ENCODE measurements at regions not wholly inside any gene's neighbourhood (a gene's known extent, or its start where the extent isn't known, plus 50 kb on each side); places are given as distances from the start of the nearest gene placed in this dataset.

- Histone ChIP-seq H3K9me3 (no peaks in the 10 kb centered on the region), H3K36me3 (no peaks in the 10 kb centered on the region), H3K4me1 (no peaks in the 10 kb centered on the region), H3K27me3 (no peaks in the 10 kb centered on the region), H3K27ac (no peak overlapping the region), H3K4me3 (no peak overlapping the region)
- ATAC-seq (peak; percentile 38 to 83 (median 61)), DNase-seq (no peak)
- no peak for TF ChIP-seq POLR2A (IDR thresholded peaks at IDR 0.05)
- TF ChIP-seq CTCF (IDR thresholded peaks at IDR 0.05) = no peak
- intact Hi-C loops (cut with DNase I) = no loop called here
- 33% methylated on average over 6 of the region's 6 CpGs for WGBS (ENCODE audit: insufficient coverage, low coverage, low lambda C conversion rate, missing lambda C conversion rate)
Measured at GRCh38 chr14:81716953-81717352, 183.3 kb upstream of the SEL1L start.

- Histone ChIP-seq H3K27me3 (no peaks in the 10 kb centered on the region), H3K9me3 (no peaks in the 10 kb centered on the region), H3K4me3 (no peak overlapping the region), H3K36me3 (no peaks in the 10 kb centered on the region), H3K27ac (no peak overlapping the region), H3K4me1 (peaks cover 0 to 12% (median 2%) of the 10 kb centered on the region in 4 donors)
- DNase-seq = no peak
- intact Hi-C loops (cut with DNase I) = no loop called here
- ATAC-seq = no peak
- 55% methylated on average over 2 of the region's 2 CpGs for WGBS (ENCODE audit: insufficient coverage, low coverage, low lambda C conversion rate, missing lambda C conversion rate)
- TF ChIP-seq CTCF (IDR thresholded peaks at IDR 0.05) = no peak
- no peak for TF ChIP-seq POLR2A (IDR thresholded peaks at IDR 0.05)
Measured at GRCh38 chr14:81723956-81724355, 190.3 kb upstream of the SEL1L start.

- intact Hi-C loops (cut with DNase I) = no loop called here
- peaks cover 0 to 19% (median 2%) of the 10 kb centered on the region in 4 donors for H3K4me1 ChIP-seq
- H3K4me3 ChIP-seq = no peak overlapping the region
- no peaks in the 10 kb centered on the region for H3K27me3 ChIP-seq
- no peaks in the 10 kb centered on the region for H3K36me3 ChIP-seq
- no peak for TF ChIP-seq CTCF (IDR thresholded peaks at IDR 0.05)
- no peak for TF ChIP-seq POLR2A (IDR thresholded peaks at IDR 0.05)
- ATAC-seq = peak; percentile 41 to 84 (median 63)
- no peaks in the 10 kb centered on the region for H3K9me3 ChIP-seq
- H3K27ac ChIP-seq = peak overlapping the region in 1 of 3 donors; percentile 14
- WGBS (ENCODE audit: insufficient coverage, low coverage, low lambda C conversion rate, missing lambda C conversion rate) = 3% methylated on average over 2 of the region's 2 CpGs
- DNase-seq = peak in 1 of 3 donors; percentile 59
Measured at GRCh38 chr14:81727218-81727617, 193.6 kb upstream of the SEL1L start.

- intact Hi-C loops (cut with DNase I) = no loop called here
- TF ChIP-seq CTCF (IDR thresholded peaks at IDR 0.05) (no peak), POLR2A (IDR thresholded peaks at IDR 0.05) (no peak)
Measured at GRCh38 chr14:81728447-81728846, 194.8 kb upstream of the SEL1L start.

GRCh38 chr14:81729622-81730021, 196.0 kb upstream of the SEL1L start:
- H3K4me1 ChIP-seq = peaks cover 0 to 19% (median 2%) of the 10 kb centered on the region in 4 donors
- no peak overlapping the region for H3K27ac ChIP-seq
- no peak overlapping the region for H3K4me3 ChIP-seq
- TF ChIP-seq CTCF (IDR thresholded peaks at IDR 0.05) (no peak), POLR2A (IDR thresholded peaks at IDR 0.05) (no peak)
- no peaks in the 10 kb centered on the region for H3K9me3 ChIP-seq
- ATAC-seq (peak in 3 of 4 donors; percentile 33 to 85 (median 59)), DNase-seq (peak in 2 of 3 donors; percentile 49 to 60)
- intact Hi-C loops (cut with DNase I) = no loop called here
- 80% methylated on average over 1 of the region's 3 CpGs for WGBS (ENCODE audit: insufficient coverage, low coverage, low lambda C conversion rate, missing lambda C conversion rate)
- H3K27me3 ChIP-seq = no peaks in the 10 kb centered on the region
- H3K36me3 ChIP-seq = no peaks in the 10 kb centered on the region

More at GRCh38 chr14:81728447-81728846, 194.8 kb upstream of the SEL1L start:
- H3K27me3 ChIP-seq = no peaks in the 10 kb centered on the region
- H3K27ac ChIP-seq = no peak overlapping the region
- ATAC-seq (no peak), DNase-seq (no peak)
- peaks cover 0 to 19% (median 2%) of the 10 kb centered on the region in 4 donors for H3K4me1 ChIP-seq
- WGBS (ENCODE audit: insufficient coverage, low coverage, low lambda C conversion rate, missing lambda C conversion rate) = 60% methylated on average over 2 of the region's 2 CpGs
- H3K4me3 ChIP-seq = no peak overlapping the region
- no peaks in the 10 kb centered on the region for H3K36me3 ChIP-seq
- H3K9me3 ChIP-seq = no peaks in the 10 kb centered on the region
